Spinal cord (tissue), 10 donors: ENCODE measurements at regions not wholly inside any gene's neighbourhood (a gene's known extent, or its start where the extent isn't known, plus 50 kb on each side); places are given as distances from the start of the nearest gene placed in this dataset. TPM values are rescaled to one million over a fixed set of nuclear protein-coding genes. Genes with fewer than 3 reads are reported as not detected.

ENCODE experiments used
- DNase-seq, 6 donors: peaks; one replicate each; pipeline versions ENCODE4 v3.0.0 to v3.0.0-alpha.2; 2013 to 2015; ENCODE audit warnings: low spot score in 6 of 6, low read depth in 4 of 6
- H3K27ac ChIP-seq: one replicate; pipeline ENCODE4 v1.5.1; 2013; ENCODE audit warnings: low read depth, low read length, control low read depth
- H3K27me3 ChIP-seq: one replicate; pipeline ENCODE4 v1.6.1; 2013; ENCODE audit warnings: low read length; ENCODE audit not compliant: control insufficient read depth, insufficient read depth
- H3K36me3 ChIP-seq: one replicate; pipeline ENCODE4 v1.6.1; 2013; ENCODE audit warnings: low read length; ENCODE audit not compliant: control insufficient read depth, insufficient read depth
- H3K4me1 ChIP-seq: one replicate; pipeline ENCODE4 v1.6.1; 2013; ENCODE audit warnings: low read length; ENCODE audit not compliant: control insufficient read depth, insufficient read depth
- H3K4me3 ChIP-seq: one replicate; pipeline ENCODE4 v1.5.1; 2013; ENCODE audit warnings: low read depth, low read length, control low read depth
- H3K9me3 ChIP-seq: one replicate; pipeline ENCODE4 v1.6.1; 2013; ENCODE audit warnings: low read length; ENCODE audit not compliant: control insufficient read depth, insufficient read depth
- WGBS: methylation state at CpG from one replicate; pipeline ENCODE4 v1.1.5; 2013; ENCODE audit warnings: missing lambda C conversion rate; ENCODE audit not compliant: insufficient coverage; 5-methylcytosine and 5-hydroxymethylcytosine counted together
- small RNA-seq: library from RNA; depleted of rRNA; stranded (forward); fragments of <200 nt; gene quantifications from one replicate; pipeline ENCODE3, GENCODE V24; 2014; ENCODE audit warnings: low replicate concordance
- donor health status: healthy.

DNA sequence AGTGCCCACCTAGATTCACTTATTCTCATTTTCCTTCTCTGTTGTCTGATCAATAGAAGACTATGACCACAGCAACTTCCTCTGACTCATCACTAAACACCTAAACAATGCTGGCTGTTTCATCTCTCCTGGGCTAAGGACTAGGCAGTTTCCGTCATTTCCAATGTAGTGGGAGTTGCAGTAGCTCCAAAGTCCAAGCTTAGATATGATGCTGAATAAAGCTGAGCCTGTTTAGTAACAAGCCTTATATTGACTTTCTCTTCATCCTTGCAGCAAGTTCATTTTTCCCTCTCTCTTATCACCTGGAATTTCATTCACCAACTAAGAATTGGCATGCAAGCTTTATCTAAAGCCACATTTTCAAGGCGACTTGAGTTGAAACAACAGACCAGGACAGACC is 53.5 kb upstream of the PCDH9 start:
- Histone ChIP-seq H3K4me1 (no peaks in the 10 kb centered on the region), H3K36me3 (no peaks in the 10 kb centered on the region), H3K27ac (no peak overlapping the region), H3K27me3 (no peaks in the 10 kb centered on the region), H3K9me3 (no peaks in the 10 kb centered on the region), H3K4me3 (no peak overlapping the region)
- DNase-seq = no peak
- no CpG with 5 or more reads among the region's 2 CpGs for WGBS

GRCh38 chr13:67281466-67281865 is 51.3 kb upstream of the PCDH9 start:
- Histone ChIP-seq H3K27me3 (no peaks in the 10 kb centered on the region), H3K9me3 (no peaks in the 10 kb centered on the region), H3K4me3 (no peak overlapping the region), H3K27ac (no peak overlapping the region), H3K4me1 (no peaks in the 10 kb centered on the region), H3K36me3 (no peaks in the 10 kb centered on the region)
- DNase-seq = peak in 2 of 6 donors; percentile 19 to 87
- 11% methylated on average over 1 of the region's 2 CpGs for WGBS

Small RNA genes in the stretch of these regions (small RNA-seq; reads per million reads assigned to genes)
- gene RN7SL761P (not detected), gene RPL37P21 (not detected), gene RPS3AP52 (not detected), gene SNRPFP3 (not detected)
